A673 (cell line): ENCODE measurements at regions not wholly inside any gene's neighbourhood (a gene's known extent, or its start where the extent isn't known, plus 50 kb on each side); places are given as distances from the start of the nearest gene placed in this dataset.

Source experiments
- CTCF ChIP-seq: fragments of 300-800, 200-600 bp; sonication (generic); conservative IDR thresholded peaks from 2 replicates; pipeline ENCODE4 v1.5.1; 2017; ENCODE audit warnings: low read depth, mild to moderate bottlenecking, antibody characterized with exemption, low read length, moderate library complexity, mixed read lengths
- EZH2 ChIP-seq: fragments of 200-600 bp; sonication (generic); IDR thresholded peaks from 2 replicates; pipeline ENCODE4 v1.6.1; 2017; ENCODE audit warnings: borderline replicate concordance, low read depth, mild to moderate bottlenecking, mixed read lengths, antibody characterized with exemption, low read length; ENCODE audit not compliant: poor library complexity, severe bottlenecking

GRCh38 chr2:12110074-12110473 lies 363.6 kb downstream of the LPIN1 start:
- TF ChIP-seq CTCF = no peak
- TF ChIP-seq EZH2 = no peak
